Mesendoderm (in vitro differentiated cells): ENCODE measurements at regions not wholly inside any gene's neighbourhood (a gene's known extent, or its start where the extent isn't known, plus 50 kb on each side); places are given as distances from the start of the nearest gene placed in this dataset.

Source experiments
- DNase-seq: peaks from one replicate; pipeline ENCODE4 v3.0.0; 2013
- H2AK5ac ChIP-seq: 2 replicates; pipeline ENCODE4 v1.6.1; 2013; ENCODE audit warnings: low read length, inconsistent platforms
- H2BK120ac ChIP-seq: 2 replicates; pipeline ENCODE4 v1.6.1; 2013; ENCODE audit warnings: low read depth, mild to moderate bottlenecking, low read length, moderate library complexity, mixed read lengths
- H2BK15ac ChIP-seq: replicated peaks from 2 replicates; pipeline ENCODE4 v1.6.1; 2013; ENCODE audit warnings: low read depth, mild to moderate bottlenecking, moderate library complexity
- H2BK5ac ChIP-seq: 2 replicates; pipeline ENCODE4 v1.6.1; 2013; ENCODE audit warnings: low read length, inconsistent platforms
- H3K18ac ChIP-seq: 2 replicates; pipeline ENCODE4 v1.6.1; 2013; ENCODE audit warnings: mild to moderate bottlenecking, low read length, mixed read lengths
- H3K23ac ChIP-seq: one replicate; pipeline ENCODE4 v1.6.1; 2013; ENCODE audit warnings: low read length
- H3K27ac ChIP-seq: 2 replicates; pipeline ENCODE4 v1.5.1; 2013; ENCODE audit warnings: low read depth, mild to moderate bottlenecking, inconsistent platforms, low read length, moderate library complexity
- H3K27me3 ChIP-seq: 2 replicates; pipeline ENCODE4 v1.6.1; 2013; ENCODE audit warnings: low read length, control low read depth, mild to moderate bottlenecking, inconsistent platforms; ENCODE audit not compliant: insufficient read depth, poor library complexity
- H3K36me3 ChIP-seq: 2 replicates; pipeline ENCODE4 v1.6.1; 2013; ENCODE audit warnings: low read length, inconsistent platforms; ENCODE audit not compliant: control insufficient read depth, insufficient read depth
- H3K4ac ChIP-seq: one replicate; pipeline ENCODE4 v1.6.1; 2013; ENCODE audit warnings: low read depth, mild to moderate bottlenecking, low read length, moderate library complexity
- H3K4me1 ChIP-seq: 2 replicates; pipeline ENCODE4 v1.6.1; 2013; ENCODE audit warnings: low read depth, low read length, inconsistent platforms; ENCODE audit not compliant: control insufficient read depth
- H3K4me2 ChIP-seq: 2 replicates; pipeline ENCODE4 v1.6.1; 2013; ENCODE audit warnings: low read length
- H3K4me3 ChIP-seq: 2 replicates; pipeline ENCODE4 v1.5.1; 2013; ENCODE audit warnings: mild to moderate bottlenecking, low read length
- H3K56ac ChIP-seq: one replicate; pipeline ENCODE4 v1.6.1; 2013; ENCODE audit warnings: low read length
- H3K79me1 ChIP-seq: 2 replicates; pipeline ENCODE4 v1.6.1; 2013; ENCODE audit warnings: low read length, inconsistent platforms
- H3K79me2 ChIP-seq: 2 replicates; pipeline ENCODE4 v1.6.1; 2013; ENCODE audit warnings: mild to moderate bottlenecking, low read length; ENCODE audit not compliant: control insufficient read depth, insufficient read depth
- H3K9ac ChIP-seq: 2 replicates; pipeline ENCODE4 v1.6.1; 2013; ENCODE audit warnings: low read length, inconsistent platforms
- H4K5ac ChIP-seq: one replicate; pipeline ENCODE4 v1.6.1; 2013; ENCODE audit warnings: low read length
- H4K8ac ChIP-seq: one replicate; pipeline ENCODE4 v1.6.1; 2013; ENCODE audit warnings: low read depth, mild to moderate bottlenecking, control low read depth, low read length, moderate library complexity
- WGBS: extraction: QIAGEN DNeasy Blood & Tissue Kit; methylation state at CpG from one replicate; pipeline ENCODE4 v1.1.7; 2013; ENCODE audit warnings: low lambda C conversion rate, missing lambda C conversion rate; ENCODE audit not compliant: insufficient coverage; ENCODE audit errors: extremely low coverage; 5-methylcytosine and 5-hydroxymethylcytosine counted together

- Histone ChIP-seq H3K23ac (no peak overlapping the region), H3K27me3 (no peaks in the 10 kb centered on the region), H3K36me3 (no peaks in the 10 kb centered on the region), H2BK15ac (no peak overlapping the region), H4K8ac (no peak overlapping the region), H3K4me2 (no peak overlapping the region), H3K27ac (no peak overlapping the region), H3K4me1 (no peaks in the 10 kb centered on the region), H3K9ac (no peak overlapping the region), H3K56ac (no peak overlapping the region), H2BK5ac (no peak overlapping the region), H3K79me1 (no peaks in the 10 kb centered on the region), H2BK120ac (no peak overlapping the region), H3K79me2 (no peaks in the 10 kb centered on the region), H3K4ac (no peak overlapping the region), H3K4me3 (no peak overlapping the region), H4K5ac (no peak overlapping the region), H3K18ac (no peak overlapping the region), H2AK5ac (no peak overlapping the region)
- DNase-seq: no peak
- WGBS: no CpG with 5 or more reads among the region's 1 CpG
Observed at GRCh38 chr9:73609381-73609780, 457.7 kb downstream of the ANXA1 start.

GRCh38 chr9:73611032-73611431, 459.4 kb downstream of the ANXA1 start:
- no CpG with 5 or more reads among the region's 2 CpGs for WGBS
- H2AK5ac ChIP-seq: no peak overlapping the region
- H4K5ac ChIP-seq: no peak overlapping the region
- no peak overlapping the region for H3K18ac ChIP-seq
- H3K56ac ChIP-seq: no peak overlapping the region
- H3K27me3 ChIP-seq: no peaks in the 10 kb centered on the region
- no peak overlapping the region for H4K8ac ChIP-seq
- H2BK120ac ChIP-seq: no peak overlapping the region
- H2BK5ac ChIP-seq: no peak overlapping the region
- no peak overlapping the region for H3K4me2 ChIP-seq
- H3K79me1 ChIP-seq: no peaks in the 10 kb centered on the region
- H3K79me2 ChIP-seq: no peaks in the 10 kb centered on the region
- no peaks in the 10 kb centered on the region for H3K36me3 ChIP-seq
- H3K9ac ChIP-seq: no peak overlapping the region
- no peaks in the 10 kb centered on the region for H3K4me1 ChIP-seq
- DNase-seq: peak; percentile 67
- no peak overlapping the region for H3K4ac ChIP-seq
- H3K23ac ChIP-seq: no peak overlapping the region
- H2BK15ac ChIP-seq: no peak overlapping the region
- no peak overlapping the region for H3K4me3 ChIP-seq
- no peak overlapping the region for H3K27ac ChIP-seq

- Histone ChIP-seq H3K23ac (no peak overlapping the region), H3K27ac (no peak overlapping the region), H3K4me3 (no peak overlapping the region), H3K9ac (no peak overlapping the region), H3K18ac (no peak overlapping the region), H3K27me3 (no peaks in the 10 kb centered on the region), H2AK5ac (no peak overlapping the region), H4K5ac (no peak overlapping the region), H3K4ac (no peak overlapping the region), H3K56ac (no peak overlapping the region), H2BK120ac (no peak overlapping the region), H2BK5ac (no peak overlapping the region), H3K4me2 (no peak overlapping the region), H4K8ac (no peak overlapping the region), H2BK15ac (no peak overlapping the region), H3K36me3 (no peaks in the 10 kb centered on the region), H3K4me1 (no peaks in the 10 kb centered on the region), H3K79me1 (no peaks in the 10 kb centered on the region), H3K79me2 (no peaks in the 10 kb centered on the region)
- WGBS: 100% methylated on average over 1 of the region's 4 CpGs
- DNase-seq: peak; percentile 1
Observed at GRCh38 chr9:73613092-73613701, 461.5 kb downstream of the ANXA1 start.

GRCh38 chr9:73615557-73615956, 463.9 kb downstream of the ANXA1 start:
- H3K27ac ChIP-seq: no peak overlapping the region
- no peak overlapping the region for H3K18ac ChIP-seq
- H3K36me3 ChIP-seq: no peaks in the 10 kb centered on the region
- H2AK5ac ChIP-seq: no peak overlapping the region
- no peak overlapping the region for H3K4me2 ChIP-seq
- H2BK5ac ChIP-seq: no peak overlapping the region
- peak; percentile 44 for DNase-seq
- H3K4ac ChIP-seq: no peak overlapping the region
- no peaks in the 10 kb centered on the region for H3K27me3 ChIP-seq
- no peaks in the 10 kb centered on the region for H3K79me1 ChIP-seq
- H3K56ac ChIP-seq: no peak overlapping the region
- H4K8ac ChIP-seq: no peak overlapping the region
- H3K23ac ChIP-seq: no peak overlapping the region
- no peak overlapping the region for H2BK15ac ChIP-seq
- H3K79me2 ChIP-seq: no peaks in the 10 kb centered on the region
- no peak overlapping the region for H4K5ac ChIP-seq
- no peak overlapping the region for H2BK120ac ChIP-seq
- H3K9ac ChIP-seq: no peak overlapping the region
- H3K4me1 ChIP-seq: no peaks in the 10 kb centered on the region
- no peak overlapping the region for H3K4me3 ChIP-seq

- no peak overlapping the region for H3K9ac ChIP-seq
- no peak overlapping the region for H3K4me3 ChIP-seq
- H3K27ac ChIP-seq: no peak overlapping the region
- H3K4me1 ChIP-seq: no peaks in the 10 kb centered on the region
- DNase-seq: no peak
- no peaks in the 10 kb centered on the region for H3K36me3 ChIP-seq
- H3K23ac ChIP-seq: no peak overlapping the region
- no peaks in the 10 kb centered on the region for H3K79me2 ChIP-seq
- H2AK5ac ChIP-seq: no peak overlapping the region
- no peak overlapping the region for H2BK5ac ChIP-seq
- no peak overlapping the region for H3K4ac ChIP-seq
- no CpG with 5 or more reads among the region's 4 CpGs for WGBS
- no peak overlapping the region for H3K4me2 ChIP-seq
- no peak overlapping the region for H2BK15ac ChIP-seq
- H3K18ac ChIP-seq: no peak overlapping the region
- H4K5ac ChIP-seq: no peak overlapping the region
- no peaks in the 10 kb centered on the region for H3K27me3 ChIP-seq
- no peak overlapping the region for H3K56ac ChIP-seq
- no peak overlapping the region for H2BK120ac ChIP-seq
- no peaks in the 10 kb centered on the region for H3K79me1 ChIP-seq
- H4K8ac ChIP-seq: no peak overlapping the region
Observed at GRCh38 chr9:73617586-73617985, 465.9 kb downstream of the ANXA1 start.

GRCh38 chr9:73640971-73641370, 489.3 kb downstream of the ANXA1 start:
- no peak overlapping the region for H2AK5ac ChIP-seq
- no peaks in the 10 kb centered on the region for H3K79me1 ChIP-seq
- no peak overlapping the region for H3K23ac ChIP-seq
- no peak overlapping the region for H3K4ac ChIP-seq
- no peak overlapping the region for H2BK15ac ChIP-seq
- H3K4me2 ChIP-seq: no peak overlapping the region
- H4K5ac ChIP-seq: no peak overlapping the region
- no peak overlapping the region for H2BK120ac ChIP-seq
- H3K4me3 ChIP-seq: no peak overlapping the region
- no peak overlapping the region for H2BK5ac ChIP-seq
- no peak overlapping the region for H3K56ac ChIP-seq
- no peak overlapping the region for H4K8ac ChIP-seq
- H3K27me3 ChIP-seq: no peaks in the 10 kb centered on the region
- WGBS: no CpG with 5 or more reads among the region's 1 CpG
- no peak overlapping the region for H3K18ac ChIP-seq
- no peaks in the 10 kb centered on the region for H3K36me3 ChIP-seq
- no peaks in the 10 kb centered on the region for H3K79me2 ChIP-seq
- H3K4me1 ChIP-seq: no peaks in the 10 kb centered on the region
- no peak overlapping the region for H3K27ac ChIP-seq
- H3K9ac ChIP-seq: no peak overlapping the region
- no peak for DNase-seq
